Small intestine (tissue), 7 donors: ENCODE measurements at regions not wholly inside any gene's neighbourhood (a gene's known extent, or its start where the extent isn't known, plus 50 kb on each side); places are given as distances from the start of the nearest gene placed in this dataset.

Source experiments
- DNase-seq, 2 donors: peaks; one replicate each; pipeline versions ENCODE4 v3.0.0 to v3.0.0-alpha.2; 2013
- FAIRE-seq: peaks from 2 replicates; lab custom pipeline; 2012; peaks lifted over from hg19 to GRCh38; lab: Jason Lieb, UNC
- H3K27ac ChIP-seq, 3 donors: one replicate each; pipeline ENCODE4 v1.5.1; 2013; ENCODE audit warnings: low read length in 2 of 3, mild to moderate bottlenecking in 2 of 3, control low read depth in 1 of 3, inconsistent platforms in 1 of 3, low read depth in 1 of 3, moderate library complexity in 1 of 3
- H3K27me3 ChIP-seq, 3 donors: one replicate each; pipeline ENCODE4 v1.6.1; 2013; ENCODE audit warnings: low read length in 3 of 3, inconsistent platforms in 1 of 3; ENCODE audit not compliant: control insufficient read depth in 3 of 3, insufficient read depth in 3 of 3
- H3K36me3 ChIP-seq, 3 donors: one replicate each; pipeline ENCODE4 v1.6.1; 2013; ENCODE audit warnings: low read length in 3 of 3, inconsistent platforms in 1 of 3, low read depth in 1 of 3, mild to moderate bottlenecking in 1 of 3, moderate library complexity in 1 of 3; ENCODE audit not compliant: control insufficient read depth in 3 of 3, insufficient read depth in 2 of 3
- H3K4me1 ChIP-seq, 3 donors: one replicate each; pipeline ENCODE4 v1.6.1; 2013; ENCODE audit warnings: low read length in 2 of 3, inconsistent platforms in 1 of 3, low read depth in 1 of 3, mild to moderate bottlenecking in 1 of 3, moderate library complexity in 1 of 3; ENCODE audit not compliant: control insufficient read depth in 3 of 3, insufficient read depth in 2 of 3
- H3K4me3 ChIP-seq, 3 donors: one replicate each; pipeline ENCODE4 v1.5.1; 2013; ENCODE audit warnings: low read length in 3 of 3, control low read depth in 1 of 3, inconsistent platforms in 1 of 3, low read depth in 1 of 3, mild to moderate bottlenecking in 1 of 3, moderate library complexity in 1 of 3
- H3K9me3 ChIP-seq, 2 donors: one replicate each; pipeline ENCODE4 v1.6.1; 2013; ENCODE audit warnings: low read depth in 1 of 2, low read length in 1 of 2; ENCODE audit not compliant: control insufficient read depth in 2 of 2, insufficient read depth in 1 of 2
- WGBS, 3 donors: extraction: QIAGEN DNeasy Blood & Tissue Kit; methylation state at CpG; one replicate each; pipeline ENCODE4 v1.1.7; 2013; 5-methylcytosine and 5-hydroxymethylcytosine counted together
- donor health status: healthy with polysubstance abuse.
- donor health status: control.
- donor health status: control.
- donor health status: Bipolar disorder and iron deficiency.
- donor health status: healthy.

- peaks cover 0 to 2% (median 0%) of the 10 kb centered on the region in 3 donors for H3K27me3 ChIP-seq
- no peak for DNase-seq
- H3K4me1 ChIP-seq: no peaks in the 10 kb centered on the region
- FAIRE-seq: no peak
- H3K4me3 ChIP-seq: no peak overlapping the region
- H3K36me3 ChIP-seq: no peaks in the 10 kb centered on the region
- H3K9me3 ChIP-seq: peaks cover 0 to 7% of the 10 kb centered on the region in 2 donors
- WGBS, 3 donors: 62 to 69% (median 67%) methylated on average over 3 of the region's 3 CpGs
- no peak overlapping the region for H3K27ac ChIP-seq
These were observed 456.8 kb downstream of the MED13L start for GRCh38 chr12:115820656-115821055.

GRCh38 chr12:115818973-115819372, 458.5 kb downstream of the MED13L start:
- H3K36me3 ChIP-seq: no peaks in the 10 kb centered on the region
- H3K4me3 ChIP-seq: no peak overlapping the region
- peaks cover 0 to 2% (median 0%) of the 10 kb centered on the region in 3 donors for H3K27me3 ChIP-seq
- no peaks in the 10 kb centered on the region for H3K9me3 ChIP-seq
- DNase-seq (no peak), FAIRE-seq (no peak)
- WGBS, 3 donors: 88 to 94% (median 91%) methylated on average over 5 of the region's 5 CpGs
- H3K27ac ChIP-seq: no peak overlapping the region
- H3K4me1 ChIP-seq: no peaks in the 10 kb centered on the region

DNA sequence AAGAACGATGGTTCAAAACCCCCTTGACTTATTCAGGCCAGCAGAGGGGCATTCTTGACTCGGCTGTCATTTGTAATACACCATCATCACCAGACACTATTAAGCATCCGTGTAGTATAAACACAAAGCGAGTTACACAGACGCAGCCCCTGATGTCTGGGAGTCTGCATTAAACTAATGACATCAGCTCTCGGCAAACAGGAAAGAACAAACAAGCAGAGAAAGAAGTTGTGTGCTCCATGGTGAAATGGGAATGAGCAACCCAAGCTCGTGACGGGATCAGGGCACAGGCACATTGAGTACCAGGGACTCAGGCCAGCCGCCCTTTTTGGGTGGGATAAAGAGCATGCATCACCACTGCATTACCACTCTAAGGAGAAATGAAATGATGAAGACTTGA, 460.1 kb downstream of the MED13L start:
- no peak for DNase-seq
- Histone ChIP-seq H3K27ac (no peak overlapping the region), H3K27me3 (peaks cover 0 to 2% (median 0%) of the 10 kb centered on the region in 3 donors), H3K4me3 (no peak overlapping the region), H3K4me1 (peaks cover 0 to 9% (median 0%) of the 10 kb centered on the region in 3 donors), H3K36me3 (no peaks in the 10 kb centered on the region), H3K9me3 (no peaks in the 10 kb centered on the region)
- no peak for FAIRE-seq
- WGBS, 3 donors: 53 to 77% (median 69%) methylated on average over 9 of the region's 9 CpGs

- Histone ChIP-seq H3K27ac (no peak overlapping the region), H3K4me3 (no peak overlapping the region), H3K27me3 (peaks cover 0 to 2% (median 0%) of the 10 kb centered on the region in 3 donors), H3K4me1 (peaks cover 0 to 9% (median 0%) of the 10 kb centered on the region in 3 donors), H3K9me3 (peaks cover 0 to 6% of the 10 kb centered on the region in 2 donors), H3K36me3 (no peaks in the 10 kb centered on the region)
- no peak for DNase-seq
- FAIRE-seq: no peak
- 78 to 87% (median 84%) methylated on average over 7 of the region's 7 CpGs for WGBS, 3 donors
These were observed 461.6 kb downstream of the MED13L start for GRCh38 chr12:115815924-115816323.

GRCh38 chr12:115813256-115813655, 464.2 kb downstream of the MED13L start:
- FAIRE-seq: no peak

GRCh38 chr12:115811929-115812328, 465.6 kb downstream of the MED13L start:
- FAIRE-seq: no peak

More at GRCh38 chr12:115813256-115813655, 464.2 kb downstream of the MED13L start:
- H3K27ac ChIP-seq: no peak overlapping the region
- DNase-seq: peak; percentile 12 to 62
- peaks cover 0 to 18% (median 0%) of the 10 kb centered on the region in 3 donors for H3K4me1 ChIP-seq
- H3K4me3 ChIP-seq: no peak overlapping the region
- 20 to 52% (median 28%) methylated on average over 2 of the region's 2 CpGs for WGBS, 3 donors
- peaks cover 0 to 6% of the 10 kb centered on the region in 2 donors for H3K9me3 ChIP-seq
- H3K36me3 ChIP-seq: no peaks in the 10 kb centered on the region
- peaks cover 0 to 2% (median 0%) of the 10 kb centered on the region in 3 donors for H3K27me3 ChIP-seq

GRCh38 chr12:115811045-115811444, 466.4 kb downstream of the MED13L start:
- no peak overlapping the region for H3K4me3 ChIP-seq
- peaks cover 0 to 18% (median 0%) of the 10 kb centered on the region in 3 donors for H3K4me1 ChIP-seq
- H3K27me3 ChIP-seq: no peaks in the 10 kb centered on the region
- no peak overlapping the region for H3K27ac ChIP-seq
- FAIRE-seq (no peak), DNase-seq (no peak)
- WGBS, 3 donors: 67 to 89% (median 70%) methylated on average over 4 of the region's 4 CpGs
- H3K9me3 ChIP-seq: peaks cover 0 to 6% of the 10 kb centered on the region in 2 donors
- no peaks in the 10 kb centered on the region for H3K36me3 ChIP-seq

More at GRCh38 chr12:115811929-115812328, 465.6 kb downstream of the MED13L start:
- Histone ChIP-seq H3K4me1 (peaks cover 0 to 18% (median 0%) of the 10 kb centered on the region in 3 donors), H3K36me3 (no peaks in the 10 kb centered on the region), H3K27ac (no peak overlapping the region), H3K9me3 (peaks cover 0 to 6% of the 10 kb centered on the region in 2 donors), H3K4me3 (no peak overlapping the region), H3K27me3 (no peaks in the 10 kb centered on the region)
- 58 to 69% (median 65%) methylated on average over 1 of the region's 1 CpG for WGBS, 3 donors
- DNase-seq: no peak

- 17 to 44% (median 34%) methylated on average over 13 of the region's 13 CpGs for WGBS, 3 donors
- Histone ChIP-seq H3K4me3 (no peak overlapping the region), H3K4me1 (peaks cover 0 to 18% (median 0%) of the 10 kb centered on the region in 3 donors), H3K36me3 (no peaks in the 10 kb centered on the region), H3K27ac (no peak overlapping the region), H3K27me3 (no peaks in the 10 kb centered on the region), H3K9me3 (peaks cover 0 to 6% of the 10 kb centered on the region in 2 donors)
- FAIRE-seq (no peak), DNase-seq (peak; percentile 43 to 78)
These were observed 467.2 kb downstream of the MED13L start for GRCh38 chr12:115810122-115810901.
